GM21576 (cell line): ENCODE measurements at regions not wholly inside any gene's neighbourhood (a gene's known extent, or its start where the extent isn't known, plus 50 kb on each side); places are given as distances from the start of the nearest gene placed in this dataset.

Source experiments
- ATAC-seq: cut with Tn5 transposase; IDR thresholded peaks from one replicate; pipeline ENCODE4 v1.9.1; 2021; ENCODE audit warnings: mild to moderate bottlenecking, moderate library complexity; ENCODE audit not compliant: unreplicated experiment

GRCh38 chr7:96495751-96496216 lies 173.9 kb upstream of the SLC25A13 start:
- peak; percentile 69 for ATAC-seq

GRCh38 chr7:96486681-96487080 lies 164.8 kb upstream of the SLC25A13 start:
- no peak for ATAC-seq

- no peak for ATAC-seq
Observed at GRCh38 chr7:96484845-96485244, 162.9 kb upstream of the SLC25A13 start.

- ATAC-seq, result no peak
Observed at GRCh38 chr7:96484091-96484490, 162.2 kb upstream of the SLC25A13 start.

- ATAC-seq, result no peak
Observed at GRCh38 chr7:96481796-96482195, 159.9 kb upstream of the SLC25A13 start.

GRCh38 chr7:96479015-96479645 lies 157.2 kb upstream of the SLC25A13 start:
- ATAC-seq, result no peak

GRCh38 chr7:96471606-96472005 lies 149.7 kb upstream of the SLC25A13 start:
- no peak for ATAC-seq

GRCh38 chr7:96452146-96452545 lies 130.2 kb upstream of the SLC25A13 start:
- ATAC-seq, result no peak

- ATAC-seq, result no peak
Observed at GRCh38 chr7:96449094-96449493, 127.2 kb upstream of the SLC25A13 start.

GRCh38 chr7:96447109-96447645 lies 125.3 kb upstream of the SLC25A13 start:
- no peak for ATAC-seq

- no peak for ATAC-seq
Observed at GRCh38 chr7:96441436-96442084, 119.7 kb upstream of the SLC25A13 start.

GRCh38 chr7:96440328-96440727 lies 118.4 kb upstream of the SLC25A13 start:
- ATAC-seq, result no peak

GRCh38 chr7:96436880-96437279 lies 115.0 kb upstream of the SLC25A13 start:
- ATAC-seq, result no peak

- no peak for ATAC-seq
Observed at GRCh38 chr7:96430356-96430755, 108.5 kb upstream of the SLC25A13 start.

- ATAC-seq, result no peak
Observed at GRCh38 chr7:96427143-96427542, 105.2 kb upstream of the SLC25A13 start.

- ATAC-seq, result no peak
Observed at GRCh38 chr7:96426685-96427084, 104.8 kb upstream of the SLC25A13 start.

- ATAC-seq, result no peak
Observed at GRCh38 chr7:96426027-96426426, 104.1 kb upstream of the SLC25A13 start.

- ATAC-seq, result no peak
Observed at GRCh38 chr7:96424411-96424810, 102.5 kb upstream of the SLC25A13 start.

GRCh38 chr7:96422388-96422787 lies 100.5 kb upstream of the SLC25A13 start:
- no peak for ATAC-seq

- no peak for ATAC-seq
Observed at GRCh38 chr7:96418581-96418980, 96.7 kb upstream of the SLC25A13 start.

- no peak for ATAC-seq
Observed at GRCh38 chr7:96417784-96418183, 95.9 kb upstream of the SLC25A13 start.

- no peak for ATAC-seq
Observed at GRCh38 chr7:96416599-96416998, 94.7 kb upstream of the SLC25A13 start.
